NCI-H2081 treated with DMSO at 0.1 percent for 48 hours (cell line): ENCODE measurements at regions not wholly inside any gene's neighbourhood (a gene's known extent, or its start where the extent isn't known, plus 50 kb on each side); places are given as distances from the start of the nearest gene placed in this dataset.
"Not testable (repeated sequence)": the region's sequence is repeated elsewhere in the genome, so short reads cannot be mapped to it uniquely, and the experiment has no call there.

Experiments used
- DNase-seq: peaks from one replicate; lab custom pipeline; 2025; lab: John Stamatoyannopoulos, UW

DNA sequence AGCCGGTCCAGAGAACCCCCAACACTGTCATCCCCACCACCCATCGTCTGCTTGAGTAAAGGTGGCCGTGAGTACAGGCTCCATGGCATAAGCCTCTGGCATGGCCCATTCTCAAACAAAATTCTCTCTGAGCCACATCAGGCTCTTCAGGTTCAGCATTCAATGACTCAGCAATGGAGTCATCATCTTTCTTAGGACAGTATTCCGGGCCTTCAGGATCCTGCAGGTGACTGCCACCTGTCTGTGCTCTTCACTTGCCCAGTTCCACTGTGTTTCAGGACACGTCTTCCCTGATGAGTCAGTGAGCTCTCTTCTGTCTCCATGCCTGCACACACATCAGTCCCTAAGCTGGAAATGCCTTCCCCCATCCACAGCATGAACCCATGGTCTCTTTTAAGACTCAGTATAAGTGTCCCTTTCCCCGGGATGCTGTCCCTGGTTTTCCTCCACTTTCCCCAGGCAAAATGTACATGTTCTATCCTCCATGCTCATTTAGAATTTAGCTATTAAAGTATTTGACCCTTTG lies 81.1 kb upstream of the FGGY start:
- DNase-seq: no peak

GRCh38 chr1:59217439-59217838 lies 79.5 kb upstream of the FGGY start:
- DNase-seq: not testable (repeated sequence)

DNA sequence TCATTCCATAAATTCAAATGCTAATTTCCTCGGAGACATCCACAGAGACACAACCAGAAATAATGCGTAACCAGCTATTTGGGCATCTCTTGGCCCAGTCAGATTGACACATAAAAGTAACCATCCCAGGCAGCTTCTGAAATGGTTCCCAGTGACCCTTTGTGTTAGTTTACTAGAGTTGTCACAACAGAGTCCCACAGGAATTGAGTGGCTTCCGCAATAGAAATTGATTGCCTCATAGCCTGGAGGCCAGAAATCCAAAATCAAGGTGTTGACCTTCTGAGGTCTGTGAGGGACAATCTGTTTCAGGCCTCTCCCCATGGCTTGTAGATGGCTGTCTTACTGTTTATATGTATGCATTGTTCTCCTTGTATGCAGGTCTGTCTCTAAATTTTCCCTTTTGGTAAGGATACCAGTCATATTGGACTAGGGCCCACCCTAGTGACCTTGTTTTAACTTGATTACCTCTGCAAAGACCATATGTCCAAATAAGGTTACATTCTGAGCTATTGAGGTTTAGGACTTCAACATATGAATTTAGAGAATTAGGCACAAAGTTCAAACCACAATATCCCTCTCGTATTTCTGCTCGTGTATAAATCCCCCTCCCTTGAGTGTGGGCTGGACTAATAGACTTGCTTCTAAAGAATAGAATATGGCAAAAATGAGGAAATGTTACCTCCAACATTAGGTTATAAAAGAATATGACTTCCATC lies 78.2 kb upstream of the FGGY start:
- DNase-seq: no peak

GRCh38 chr1:59219916-59220315 lies 77.0 kb upstream of the FGGY start:
- no peak for DNase-seq

GRCh38 chr1:59220356-59220755 lies 76.5 kb upstream of the FGGY start:
- no peak for DNase-seq

DNA sequence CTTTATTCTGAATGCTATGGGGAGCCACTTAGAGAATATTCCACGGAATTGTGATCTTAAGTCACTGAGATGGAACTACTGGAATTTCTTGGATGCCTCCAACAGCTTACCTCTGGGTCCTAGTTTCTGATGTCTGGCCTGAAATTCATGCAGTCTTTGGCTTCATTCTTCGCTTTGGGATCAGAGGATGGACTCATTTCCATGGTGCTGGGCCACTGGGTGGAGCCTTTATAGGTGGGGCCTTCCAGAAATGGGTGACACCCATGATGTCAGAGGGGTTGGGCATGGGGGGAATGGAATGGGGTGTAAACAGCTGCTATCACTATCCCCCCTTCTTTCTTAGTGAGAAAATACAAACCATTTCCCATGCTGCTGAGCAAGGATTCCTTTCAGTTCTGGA lies 73.7 kb upstream of the FGGY start:
- DNase-seq: no peak

- no peak for DNase-seq
Observed at GRCh38 chr1:59223989-59224634, 72.8 kb upstream of the FGGY start.

DNA sequence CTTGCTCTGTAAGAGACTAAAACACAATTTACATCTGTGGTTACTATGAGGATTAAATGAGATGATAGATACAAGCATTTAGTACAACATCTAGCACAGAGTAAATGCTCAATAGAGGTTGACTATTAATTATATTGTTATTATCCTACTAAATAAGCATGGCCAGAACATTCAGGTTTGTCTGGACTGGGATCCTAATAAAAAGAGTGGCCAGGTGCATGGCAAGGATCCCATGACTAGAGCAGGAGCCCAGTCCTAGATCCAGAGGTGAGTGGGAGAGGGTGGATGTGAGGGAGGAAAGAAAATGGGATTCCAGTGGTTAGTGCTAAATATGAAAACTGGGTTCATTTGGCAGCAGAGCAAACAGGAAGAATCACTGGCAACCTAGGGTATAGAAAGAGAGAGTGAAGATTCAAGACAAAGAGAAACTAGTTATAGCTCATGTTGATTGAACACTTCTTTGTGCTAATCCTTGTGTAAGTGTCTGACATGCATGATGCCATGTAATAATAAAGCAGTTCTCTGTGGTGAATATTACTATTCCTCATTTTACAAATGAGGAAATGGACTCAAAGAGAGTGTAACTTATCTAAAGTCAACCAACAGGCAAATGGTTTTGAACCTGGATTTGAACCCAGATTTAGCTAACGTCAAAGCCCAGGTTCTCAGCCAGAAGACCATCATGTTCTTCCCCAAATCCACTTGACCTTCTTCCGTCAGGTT lies 71.1 kb upstream of the FGGY start:
- DNase-seq: no peak

- DNase-seq: no peak
Observed at GRCh38 chr1:59229138-59229537, 67.8 kb upstream of the FGGY start.

DNA sequence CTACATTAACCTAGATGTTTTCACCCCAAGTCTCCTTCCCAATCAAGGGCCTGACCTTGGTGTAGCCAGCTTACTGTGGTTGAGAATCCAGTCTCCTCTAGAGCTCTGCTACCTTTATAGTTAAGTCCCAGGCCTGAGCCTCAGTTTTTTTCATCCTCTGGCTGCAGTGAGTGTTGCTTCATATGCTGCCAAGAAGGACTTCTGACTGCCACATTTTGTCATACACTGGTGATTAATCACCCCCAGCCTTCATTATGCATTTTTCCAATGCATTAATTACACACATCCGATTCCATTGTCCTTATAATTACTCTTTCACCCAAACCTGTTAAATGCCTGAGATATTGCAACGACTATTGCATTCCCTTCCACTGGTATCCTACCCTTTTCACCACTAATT lies 66.3 kb upstream of the FGGY start:
- DNase-seq: no peak

- DNase-seq: peak; percentile 78
Observed at GRCh38 chr1:59232216-59232615, 64.7 kb upstream of the FGGY start.

DNA sequence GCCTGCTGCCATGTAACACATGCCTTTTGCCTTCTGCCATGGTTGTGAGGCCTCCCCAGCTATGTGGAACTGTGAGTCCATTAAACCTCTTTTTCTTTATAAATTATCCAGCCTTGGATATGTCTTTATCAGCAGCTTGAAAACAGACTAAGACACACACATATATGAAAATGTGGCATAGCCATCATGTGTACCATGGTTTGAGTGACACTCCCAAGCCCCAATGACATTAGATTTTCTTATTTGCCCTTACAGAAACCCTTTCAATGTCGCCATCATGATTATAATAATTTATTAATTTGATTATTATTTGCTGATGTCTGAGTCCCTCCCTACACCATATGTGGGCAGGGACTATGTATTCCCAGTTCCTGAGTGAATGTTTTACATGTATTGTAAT lies 63.5 kb upstream of the FGGY start:
- DNase-seq: no peak

GRCh38 chr1:59236721-59237545 lies 60.0 kb upstream of the FGGY start:
- no peak for DNase-seq

DNA sequence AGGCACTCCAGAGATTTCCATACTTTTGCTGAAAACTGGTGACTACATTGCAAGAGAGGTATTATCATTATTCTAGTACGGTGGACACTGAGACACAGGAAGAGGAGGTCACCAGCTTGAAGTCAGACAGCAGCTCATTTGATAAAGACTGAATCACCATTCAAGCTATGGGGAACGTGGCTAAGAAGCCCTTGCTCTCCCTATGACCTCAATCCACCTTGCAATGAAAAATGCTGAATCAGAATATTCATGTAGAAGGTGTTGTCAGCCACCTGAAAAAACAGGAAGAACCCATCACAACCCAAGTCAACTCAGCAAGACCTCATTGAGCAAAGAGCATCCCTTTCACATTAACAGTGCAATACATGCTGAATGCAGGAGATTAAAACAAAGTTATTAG lies 59.0 kb upstream of the FGGY start:
- DNase-seq: no peak

DNA sequence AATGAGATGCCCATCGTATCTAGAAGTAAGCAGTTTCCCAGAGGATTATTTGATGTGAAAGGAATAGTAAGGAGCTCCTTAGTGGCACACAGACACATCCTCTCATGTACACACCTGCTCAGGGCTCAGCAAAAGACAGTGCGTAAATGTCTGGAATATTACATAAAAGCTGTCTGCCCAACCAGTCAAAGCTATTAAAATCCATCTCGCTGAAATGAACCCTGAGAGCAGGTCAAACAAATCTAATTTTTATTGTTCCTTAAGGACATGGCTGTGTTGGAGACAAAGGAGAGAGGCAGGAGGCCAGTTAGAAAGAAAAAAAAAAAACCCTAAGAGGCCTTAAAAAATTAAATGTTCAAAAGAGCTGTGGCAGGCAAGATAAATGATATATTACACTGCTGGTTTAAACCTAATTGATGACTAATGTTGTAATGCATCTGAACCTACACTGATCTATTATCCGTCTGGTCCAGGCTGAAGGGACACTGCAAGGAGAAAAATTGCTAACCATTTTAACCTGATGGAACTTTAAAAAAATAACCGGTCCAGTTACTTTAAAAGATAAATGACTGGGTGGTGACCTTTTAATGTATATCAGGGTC lies 58.5 kb upstream of the FGGY start:
- no peak for DNase-seq

DNA sequence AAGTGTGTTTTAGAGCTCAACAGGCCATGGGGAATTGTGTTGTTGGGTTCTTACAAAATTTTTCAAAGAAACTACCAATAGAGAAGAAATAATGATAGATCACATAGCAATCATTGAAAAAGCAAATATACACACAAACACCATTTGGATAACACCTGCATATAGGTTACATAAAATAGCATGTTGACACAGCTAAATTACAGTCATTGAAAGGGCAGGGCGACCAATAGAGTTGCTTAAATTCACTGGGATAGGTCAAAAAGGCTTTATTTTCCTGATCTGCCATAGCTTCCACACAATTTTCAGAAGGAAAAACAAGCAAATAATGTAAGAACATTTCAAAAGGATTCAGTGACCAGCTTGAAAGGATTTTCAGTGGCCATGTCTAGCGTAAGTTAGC lies 57.9 kb upstream of the FGGY start:
- peak; percentile 70 for DNase-seq

GRCh38 chr1:59241909-59242308 lies 55.0 kb upstream of the FGGY start:
- no peak for DNase-seq

DNA sequence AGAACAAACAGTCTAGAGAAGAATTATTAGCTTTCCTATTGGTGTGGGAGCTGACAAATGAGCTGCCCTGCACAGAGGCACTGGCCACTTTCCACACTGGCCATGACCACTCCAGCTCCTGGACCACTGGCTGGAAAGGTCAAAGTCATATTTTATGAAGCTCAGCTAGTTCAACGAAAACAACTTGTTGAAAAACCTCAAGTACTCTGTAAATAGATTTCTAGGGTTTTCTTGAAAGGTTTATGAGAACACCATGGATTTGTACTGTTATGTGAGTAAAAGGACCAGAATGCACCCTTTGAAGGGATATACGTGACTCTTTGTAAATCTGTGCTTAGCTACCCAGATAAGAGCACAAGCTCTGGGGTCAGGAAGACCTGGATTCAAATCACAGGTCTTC lies 54.5 kb upstream of the FGGY start:
- no peak for DNase-seq

GRCh38 chr1:59243550-59243949 lies 53.3 kb upstream of the FGGY start:
- DNase-seq: peak; percentile 6

DNA sequence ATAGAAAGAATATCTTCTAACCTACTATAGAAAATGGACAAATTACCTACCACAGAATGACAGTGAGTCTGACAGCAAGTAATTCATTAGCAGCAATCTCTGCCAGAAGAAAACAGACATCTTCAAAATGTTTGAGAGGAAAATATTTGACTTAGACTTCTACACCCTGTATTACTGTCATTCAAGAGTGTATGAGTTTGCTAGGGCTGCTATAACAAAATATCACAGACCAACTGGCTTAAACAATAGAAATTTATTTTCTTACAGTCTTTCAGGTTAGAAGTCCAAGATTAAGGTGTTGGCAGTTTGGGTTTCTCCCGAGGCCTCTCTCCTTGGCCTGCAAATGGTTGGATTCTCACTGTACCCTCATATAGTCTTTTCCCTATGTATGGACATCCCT lies 52.9 kb upstream of the FGGY start:
- no peak for DNase-seq

- DNase-seq: no peak
Observed at GRCh38 chr1:59244891-59245290, 52.0 kb upstream of the FGGY start.
